Suppressor macrophage treated with lipopolysaccharide for 4 hours (primary cell): ENCODE measurements at regions not wholly inside any gene's neighbourhood (a gene's known extent, or its start where the extent isn't known, plus 50 kb on each side); places are given as distances from the start of the nearest gene placed in this dataset.
A peak's percentile ranks its signal among the peaks of the same experiment; 100 is the strongest.
"Not testable (repeated sequence)": the region's sequence is repeated elsewhere in the genome, so short reads cannot be mapped to it uniquely, and the experiment has no call there.

Experiments
- DNase-seq: peaks from one replicate; pipeline ENCODE4 v3.0.0-alpha.2; 2020

DNA sequence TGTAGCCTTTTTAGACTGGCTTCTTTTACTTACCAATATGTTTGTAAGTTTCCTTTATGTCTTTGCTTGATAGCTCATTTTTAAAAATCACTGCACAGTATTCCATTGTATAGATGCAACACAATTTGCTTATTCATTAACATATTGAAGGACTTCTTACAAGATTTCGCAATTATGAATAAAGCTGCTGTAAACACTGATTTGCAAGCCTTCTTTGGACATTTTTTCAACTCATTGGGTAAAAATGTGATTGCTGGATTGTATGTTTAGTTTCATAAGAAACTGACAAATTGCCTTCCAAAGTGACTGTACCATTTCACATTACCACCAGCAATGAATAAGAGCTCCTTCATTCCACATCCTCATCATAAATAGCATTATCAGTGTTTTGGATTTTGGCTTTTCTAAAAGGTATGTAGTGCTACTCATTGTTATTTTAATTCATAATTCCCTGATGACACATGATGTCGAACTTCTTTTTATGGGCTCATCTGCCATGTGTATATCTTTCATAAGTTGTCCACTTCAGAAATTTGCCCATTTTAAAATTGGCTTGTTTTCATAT lies 80.7 kb downstream of the TFAP2B start:
- no peak for DNase-seq

DNA sequence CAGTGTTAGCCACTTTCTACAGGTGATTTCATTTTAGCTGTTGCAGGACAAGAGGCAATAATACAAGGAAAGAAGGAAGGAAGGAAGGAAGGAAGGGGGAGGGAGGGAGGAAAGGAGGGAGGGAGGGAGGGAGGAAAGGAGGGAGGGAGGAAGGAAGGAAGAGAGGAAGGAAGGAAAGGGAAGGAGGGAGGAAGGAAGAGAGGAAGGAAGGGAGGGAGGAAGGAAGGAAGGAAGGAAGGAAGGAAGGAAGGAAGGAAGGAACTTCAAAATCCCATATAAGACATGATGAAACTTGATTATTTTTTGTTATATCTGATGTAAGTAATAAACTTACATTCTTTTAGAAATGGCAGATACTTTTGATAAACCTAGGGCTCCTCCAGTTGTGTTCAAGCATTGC lies 83.6 kb downstream of the TFAP2B start:
- DNase-seq: no peak

DNA sequence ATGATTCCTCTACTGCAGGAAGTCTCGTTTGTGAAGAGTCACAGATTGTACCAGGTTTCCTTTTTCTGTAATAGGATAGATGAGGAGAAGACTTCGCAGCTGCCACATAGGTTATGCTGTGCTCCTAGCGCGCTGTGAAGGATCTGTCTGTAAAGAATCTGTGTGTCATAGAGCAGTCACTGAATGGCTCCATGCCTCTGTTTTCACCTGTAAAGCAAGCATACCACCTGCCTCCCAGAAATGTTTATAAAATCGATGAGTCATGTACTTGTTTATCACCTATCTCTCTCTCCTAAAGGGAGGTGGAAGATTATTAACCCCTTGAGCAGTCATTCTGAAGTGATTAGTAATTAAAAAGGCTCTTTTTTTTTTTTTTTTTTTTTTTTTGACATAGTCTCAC lies 86.6 kb downstream of the TFAP2B start:
- no peak for DNase-seq

DNA sequence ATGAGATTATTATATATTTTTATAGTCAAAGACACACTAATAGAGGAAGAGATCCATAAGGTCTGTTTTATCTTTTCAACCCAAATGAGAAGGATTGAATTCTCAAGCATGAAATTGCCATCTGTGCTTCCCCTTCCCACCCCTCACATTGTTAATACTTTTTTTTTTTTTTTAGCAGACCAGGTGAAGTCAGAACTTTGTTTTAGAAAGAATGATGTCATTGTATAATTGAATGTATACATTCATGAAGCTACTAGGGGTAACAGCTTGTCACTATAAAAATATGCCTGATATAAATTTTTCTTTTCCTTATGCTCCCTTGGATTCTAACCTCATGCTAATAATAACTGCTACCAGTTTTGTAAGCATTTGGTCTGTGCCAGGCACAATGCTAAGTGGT lies 88.9 kb downstream of the TFAP2B start:
- no peak for DNase-seq

DNA sequence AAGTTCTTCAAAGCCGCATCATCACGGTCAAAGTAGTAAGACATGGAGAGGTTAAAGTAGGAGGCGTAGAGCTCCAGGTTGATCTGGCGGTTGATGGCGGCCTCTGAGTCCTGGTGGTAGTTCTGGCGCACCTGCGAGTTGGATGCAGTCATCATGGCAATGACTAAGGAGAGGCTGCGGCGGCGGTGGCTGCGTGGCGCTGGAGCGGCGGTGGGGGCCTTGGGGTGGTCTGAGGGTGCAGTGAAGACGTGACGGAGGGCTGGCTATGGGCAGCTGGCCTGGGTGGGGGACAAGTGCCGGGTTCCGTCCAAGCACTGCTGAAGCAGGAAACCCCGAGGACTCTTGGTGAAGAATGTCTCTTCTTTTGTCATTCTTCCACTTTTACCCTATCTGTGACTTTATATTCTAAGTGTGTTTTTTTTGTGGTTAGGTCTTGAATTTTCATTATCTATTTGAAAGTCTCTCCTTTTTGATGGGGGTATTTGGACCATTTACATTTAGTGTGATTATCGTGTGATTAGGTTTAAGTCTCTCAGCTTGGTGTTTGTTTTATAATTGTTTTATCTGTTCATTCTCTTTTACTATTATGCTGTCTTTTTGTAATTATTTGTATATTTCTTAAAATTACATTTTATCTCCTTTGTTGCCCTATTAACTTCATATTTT lies 94.6 kb downstream of the TFAP2B start:
- DNase-seq: no peak

DNA sequence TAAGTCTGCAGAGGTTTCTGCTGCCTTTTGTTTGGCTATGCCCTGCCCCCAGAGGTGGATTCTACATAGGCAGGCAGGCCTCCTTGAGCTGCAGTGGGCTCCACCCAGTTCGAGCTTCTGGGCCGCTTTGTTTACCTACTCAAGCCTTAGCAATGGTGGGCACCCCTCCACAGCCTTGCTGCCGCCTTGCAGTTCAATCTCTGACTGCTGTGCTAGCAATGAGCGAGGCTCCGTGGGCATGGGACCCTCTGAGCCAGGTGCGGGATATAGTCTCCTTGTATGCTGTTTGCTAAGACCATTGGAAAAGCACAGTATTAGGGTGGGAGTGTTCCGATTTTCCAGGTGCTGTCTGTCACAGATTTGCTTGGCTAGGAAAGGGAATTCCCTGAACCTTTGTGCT lies 102.7 kb downstream of the TFAP2B start:
- not testable (repeated sequence) for DNase-seq

DNA sequence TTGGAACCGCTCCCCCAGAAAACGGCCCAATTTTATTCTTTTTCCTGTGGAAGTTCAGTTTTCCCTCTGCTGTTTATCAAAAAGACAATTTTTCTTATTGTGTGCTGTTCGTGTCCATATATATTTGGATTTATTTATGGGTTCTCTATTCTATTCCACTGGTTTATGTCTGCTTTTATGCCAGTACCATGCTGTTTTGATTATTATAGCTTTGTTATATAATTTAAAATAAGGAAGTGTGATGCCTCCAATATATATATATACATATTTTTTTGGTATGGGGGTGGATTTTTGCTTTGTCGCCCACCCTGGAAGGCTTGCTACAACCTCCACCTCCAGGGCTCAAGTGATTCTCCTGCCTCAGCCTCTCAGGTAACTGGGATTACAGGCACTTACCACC lies 103.3 kb downstream of the TFAP2B start:
- DNase-seq: no peak

DNA sequence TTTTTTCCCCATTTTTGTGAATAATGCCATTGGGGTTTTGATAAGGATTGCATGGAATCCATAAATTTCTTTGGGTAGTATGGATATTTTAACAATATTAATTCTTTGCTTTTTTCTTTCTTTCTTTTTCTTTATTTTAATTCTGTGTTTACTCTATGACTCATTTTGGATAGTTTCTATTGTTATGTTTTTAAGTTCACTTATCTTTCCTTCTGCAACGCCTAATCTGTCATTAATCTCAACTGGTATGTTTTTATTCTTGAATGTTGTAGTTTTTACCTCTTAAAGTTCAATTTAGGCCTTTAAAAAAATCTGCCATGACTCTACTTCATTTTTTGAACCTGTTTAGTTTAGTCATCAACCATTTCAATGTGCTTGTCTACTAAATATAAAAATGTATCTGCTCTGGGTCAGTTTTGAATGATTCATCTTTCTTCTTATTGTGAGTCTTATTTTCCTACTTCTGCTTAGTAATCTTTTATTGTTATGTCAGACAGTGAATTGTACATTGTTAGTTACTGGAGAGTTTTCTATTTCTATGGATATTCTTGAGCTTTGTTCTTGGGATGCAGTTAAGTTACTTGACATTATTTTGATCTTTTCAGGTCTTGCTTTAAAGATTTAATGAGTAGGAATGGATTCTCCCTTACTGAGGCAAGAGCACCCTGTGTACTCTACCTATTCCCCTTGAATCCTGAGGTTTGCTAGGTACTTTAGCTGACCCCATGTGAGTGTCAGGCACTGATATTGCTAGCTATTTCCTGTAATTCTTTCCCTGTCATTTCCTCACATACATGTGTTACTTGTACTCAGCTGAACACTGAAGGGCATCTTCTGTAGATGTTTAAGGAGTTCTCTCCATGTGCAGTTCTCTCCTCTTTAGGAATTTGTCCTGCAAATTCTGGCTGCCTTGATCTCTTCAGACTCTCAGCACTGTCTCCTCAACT lies 104.2 kb downstream of the TFAP2B start:
- DNase-seq: no peak

DNA sequence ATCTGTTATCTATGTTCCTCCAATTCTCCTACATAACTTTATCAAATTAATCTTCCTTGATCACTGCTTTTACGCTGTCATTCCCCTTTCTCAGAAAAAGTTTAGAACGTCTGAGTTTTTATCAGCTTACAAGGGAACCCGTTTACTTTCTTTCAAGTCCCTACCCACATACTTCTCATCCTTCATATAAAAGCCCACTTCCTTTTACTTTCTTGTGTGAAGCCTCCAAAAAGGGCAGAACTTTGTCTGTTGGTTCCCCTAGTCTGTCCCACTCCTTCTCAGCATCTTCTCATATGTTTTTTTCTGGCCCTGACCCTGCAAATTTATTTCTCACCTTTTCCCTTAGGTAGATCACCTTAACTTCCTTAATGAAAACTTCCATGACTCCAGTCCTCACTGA lies 106.1 kb downstream of the TFAP2B start:
- DNase-seq: no peak

DNA sequence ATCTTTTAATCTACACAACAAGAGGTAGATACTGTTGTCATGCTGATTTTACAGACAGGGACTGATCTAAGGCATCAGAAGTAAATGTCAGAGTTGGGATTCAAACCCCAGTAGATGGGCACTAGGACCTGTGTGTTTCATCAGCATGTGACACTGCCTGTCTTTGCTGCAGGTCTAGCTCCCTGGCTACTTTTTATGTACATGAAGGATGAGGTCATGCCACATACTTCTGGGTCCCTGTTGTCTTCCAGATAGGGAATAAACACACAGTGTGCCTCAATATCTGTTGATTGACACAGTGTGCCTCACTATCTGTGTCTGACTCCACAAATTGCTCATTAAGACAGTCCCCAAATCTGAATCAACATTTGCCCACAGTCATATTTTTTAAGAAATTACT lies 106.9 kb downstream of the TFAP2B start:
- DNase-seq: no peak

DNA sequence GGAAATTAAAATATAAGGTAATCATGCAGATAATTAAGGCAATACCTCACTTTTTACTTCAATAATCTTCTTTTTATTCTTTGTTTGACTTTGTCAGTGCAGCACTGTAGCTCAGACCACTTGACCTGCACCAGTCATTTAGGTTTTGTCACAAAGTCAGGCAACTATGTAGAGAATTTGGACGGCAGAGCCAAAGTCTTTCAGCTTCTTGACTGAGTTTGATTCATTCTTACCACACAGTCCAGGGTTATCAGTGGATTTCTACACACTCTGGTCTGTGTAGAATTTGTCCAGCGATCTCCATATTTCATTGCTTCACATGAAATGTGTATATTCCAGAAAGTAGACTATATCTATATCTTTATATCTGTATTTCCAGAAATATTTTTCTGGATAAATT lies 107.3 kb downstream of the TFAP2B start:
- no peak for DNase-seq

DNA sequence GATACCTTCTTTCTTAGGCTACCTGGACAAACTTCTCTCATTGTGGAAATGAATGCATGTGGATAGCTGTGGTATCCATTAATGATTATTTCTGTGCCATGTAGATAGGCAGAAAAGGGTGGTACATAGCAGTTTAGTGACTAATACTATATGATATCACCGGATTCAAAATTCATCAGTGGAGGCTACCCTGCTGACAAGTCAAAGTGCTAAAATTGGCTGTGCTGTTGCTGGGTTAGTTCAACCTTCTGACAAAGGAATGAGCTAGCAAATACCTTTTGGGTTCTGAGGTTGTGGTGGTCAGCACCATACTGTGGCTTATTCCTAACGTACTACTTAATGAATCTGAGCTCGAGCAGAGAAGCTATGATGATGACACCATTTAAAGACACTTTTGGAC lies 109.1 kb downstream of the TFAP2B start:
- DNase-seq: no peak

DNA sequence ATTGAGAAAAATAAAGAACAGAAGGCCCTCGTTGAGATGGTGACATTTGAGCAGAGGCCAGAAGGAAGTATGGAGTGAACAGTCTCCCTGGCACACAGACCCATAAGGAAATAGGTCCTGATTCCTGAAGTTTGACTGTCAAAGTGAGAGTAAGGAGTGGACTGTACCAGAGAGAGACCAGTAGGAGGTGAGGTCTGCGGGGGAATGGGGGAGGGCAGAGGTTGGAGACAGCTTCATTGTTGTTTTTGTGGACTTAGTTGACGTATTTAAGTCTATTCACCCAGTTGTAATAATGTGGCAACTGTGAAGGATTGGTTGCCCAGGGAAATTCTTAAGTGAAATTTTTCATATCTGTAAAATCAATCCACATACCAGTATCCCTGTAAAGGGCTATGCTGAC lies 110.7 kb downstream of the TFAP2B start:
- DNase-seq: no peak

DNA sequence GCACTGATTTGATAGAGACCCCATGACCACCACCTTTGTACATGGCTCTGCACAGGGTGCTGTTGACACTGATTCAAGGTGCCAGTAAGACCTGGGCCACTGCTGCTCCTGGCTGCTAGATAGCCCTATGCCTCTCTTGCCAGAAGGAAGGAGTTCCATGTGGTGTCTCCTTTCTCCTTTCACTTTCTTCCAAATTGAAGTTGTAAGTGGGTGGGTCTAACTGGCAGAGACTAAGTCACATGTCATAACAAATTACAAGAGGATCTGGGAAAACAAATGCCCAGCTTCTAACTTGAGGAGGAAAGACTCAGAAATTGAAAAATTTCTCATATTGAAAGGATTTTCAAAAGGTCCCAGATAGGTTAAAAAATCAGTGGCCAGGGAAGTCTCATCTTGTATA lies 116.8 kb downstream of the TFAP2B start:
- peak; percentile 20 for DNase-seq

DNA sequence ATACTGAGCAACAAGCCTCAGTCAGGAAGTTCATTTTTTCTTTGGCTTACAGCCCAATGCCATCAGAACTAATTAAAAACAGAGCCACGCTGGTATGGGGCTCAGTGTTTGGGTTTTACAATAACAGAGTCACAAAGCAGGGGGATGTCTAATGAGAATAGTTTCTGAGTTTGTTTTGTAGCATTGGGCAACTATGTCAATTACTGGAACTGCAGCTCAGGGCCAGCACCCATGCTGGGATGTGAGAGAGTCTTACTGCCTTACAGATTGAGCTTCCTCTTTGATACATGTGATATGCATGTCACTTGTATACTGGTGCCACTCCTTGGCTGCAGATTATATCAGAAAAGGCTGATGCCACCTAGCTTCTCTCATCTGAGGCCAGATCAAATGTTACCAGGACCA lies 117.6 kb downstream of the TFAP2B start:
- DNase-seq: peak; percentile 54

DNA sequence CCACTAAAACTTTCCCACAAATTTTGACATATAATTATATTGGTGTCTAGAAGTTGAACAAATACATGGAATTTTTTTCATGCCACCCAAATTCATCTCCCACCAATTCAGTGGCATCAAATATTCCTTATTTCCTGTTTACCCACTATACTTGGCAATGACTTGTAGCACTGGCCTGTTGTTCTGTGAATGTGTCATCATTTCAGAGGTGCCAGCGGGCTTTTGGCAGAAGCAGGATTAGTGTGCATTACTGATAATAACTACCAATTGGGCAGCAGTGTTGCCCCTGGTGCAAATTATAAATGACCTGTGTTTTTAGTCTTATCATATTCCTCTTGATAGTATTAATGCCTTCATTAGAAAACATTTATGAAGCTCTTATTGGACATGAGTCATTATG lies 121.3 kb downstream of the TFAP2B start:
- no peak for DNase-seq

DNA sequence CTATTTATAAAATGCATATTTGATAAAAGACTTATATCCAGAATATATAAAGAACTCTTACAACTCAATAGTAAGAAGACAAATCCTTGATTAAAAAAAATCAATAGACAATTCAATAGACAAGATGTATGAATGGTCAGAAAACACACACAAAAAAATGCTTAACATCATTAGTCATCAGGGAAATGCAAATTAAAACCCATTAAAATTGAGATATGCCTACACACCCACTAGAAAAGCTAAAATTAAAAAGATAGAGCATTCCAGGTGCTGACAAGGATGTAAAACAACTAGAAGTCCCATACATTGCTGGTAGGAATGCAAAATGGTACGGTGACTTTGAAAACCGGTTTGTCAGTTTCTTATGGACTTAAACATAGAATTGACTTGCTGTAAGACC lies 127.1 kb downstream of the TFAP2B start:
- DNase-seq: no peak

DNA sequence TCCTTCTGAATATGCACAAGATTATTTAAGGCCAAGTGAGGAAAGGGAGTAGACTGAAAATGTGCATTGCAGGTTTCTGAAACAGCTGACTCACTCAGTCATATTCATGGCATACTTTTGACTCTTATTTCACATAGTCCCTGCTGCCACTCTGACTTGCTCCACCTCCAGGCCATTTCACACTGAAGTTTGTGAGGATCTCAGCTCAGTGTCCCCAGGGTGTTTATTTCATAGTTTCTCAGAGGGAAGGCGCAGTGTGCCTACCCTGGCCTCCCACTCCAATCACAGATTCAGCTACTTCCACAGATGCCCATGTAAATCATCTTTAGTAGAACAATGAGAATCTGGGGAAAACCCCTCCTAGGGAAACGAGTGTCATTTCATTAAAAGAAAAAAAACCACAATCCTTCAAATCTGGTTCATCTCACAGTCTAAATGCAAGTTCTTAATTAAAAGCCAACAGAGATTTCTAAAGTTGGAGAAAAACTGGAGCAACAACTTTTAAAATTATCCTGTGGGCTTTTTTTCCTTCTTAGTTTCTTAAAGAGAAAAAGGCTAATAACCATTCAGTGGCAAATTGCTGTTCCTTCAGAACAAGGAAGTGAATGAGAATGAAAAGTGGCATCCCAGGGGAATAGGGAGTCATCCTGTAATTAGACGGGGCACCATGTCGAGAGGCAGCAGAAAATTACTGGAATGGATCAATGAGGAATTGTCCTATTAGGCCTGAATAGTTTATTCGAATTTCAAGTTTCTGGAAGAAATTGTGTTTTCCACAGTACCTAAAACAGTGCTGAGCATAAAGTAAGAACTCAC lies 133.6 kb downstream of the TFAP2B start:
- no peak for DNase-seq

DNA sequence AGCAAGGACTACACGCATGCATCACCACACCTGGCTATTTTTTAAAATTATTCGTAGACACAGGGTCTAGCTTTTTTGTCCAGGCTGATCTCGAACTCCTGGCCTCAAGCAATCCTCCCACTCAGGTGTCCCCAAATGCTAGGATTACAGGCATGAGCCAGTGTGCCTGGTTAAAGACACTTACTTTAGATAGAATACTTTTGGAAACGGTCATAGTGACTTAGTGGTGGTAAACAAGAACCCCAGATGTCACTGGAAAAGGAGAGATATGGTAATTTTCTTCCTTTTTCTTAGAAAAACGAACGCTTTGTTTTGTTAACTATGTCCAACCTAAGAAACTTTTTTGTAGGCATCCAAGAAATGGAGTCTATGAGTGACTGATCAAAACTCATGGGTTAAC lies 137.3 kb downstream of the TFAP2B start:
- DNase-seq: no peak

DNA sequence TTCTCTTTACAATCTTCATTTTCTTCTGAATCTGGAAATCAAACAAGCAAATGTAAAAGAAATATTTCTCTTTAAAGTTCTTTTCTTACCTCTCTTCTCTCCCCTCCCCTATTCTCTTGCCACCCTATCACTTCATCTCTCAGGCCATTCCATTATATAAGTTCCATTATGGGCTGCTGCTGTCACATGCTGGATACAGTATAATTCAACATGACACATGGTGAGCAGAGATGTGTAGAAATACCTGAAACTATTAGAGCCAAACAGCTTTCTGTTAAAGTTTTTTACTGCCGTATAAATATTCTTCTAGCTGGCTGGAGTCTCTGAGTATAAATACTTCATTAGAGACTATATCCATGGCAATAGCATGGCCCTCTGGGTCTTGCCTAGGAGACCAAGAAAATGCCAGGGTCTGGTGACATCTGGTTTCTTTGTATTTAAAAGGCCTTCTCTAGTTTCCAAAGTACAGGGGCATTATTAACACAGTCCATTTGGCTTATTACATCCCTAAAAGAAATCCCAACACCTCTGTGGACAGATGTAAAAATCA lies 139.6 kb downstream of the TFAP2B start:
- DNase-seq: no peak

DNA sequence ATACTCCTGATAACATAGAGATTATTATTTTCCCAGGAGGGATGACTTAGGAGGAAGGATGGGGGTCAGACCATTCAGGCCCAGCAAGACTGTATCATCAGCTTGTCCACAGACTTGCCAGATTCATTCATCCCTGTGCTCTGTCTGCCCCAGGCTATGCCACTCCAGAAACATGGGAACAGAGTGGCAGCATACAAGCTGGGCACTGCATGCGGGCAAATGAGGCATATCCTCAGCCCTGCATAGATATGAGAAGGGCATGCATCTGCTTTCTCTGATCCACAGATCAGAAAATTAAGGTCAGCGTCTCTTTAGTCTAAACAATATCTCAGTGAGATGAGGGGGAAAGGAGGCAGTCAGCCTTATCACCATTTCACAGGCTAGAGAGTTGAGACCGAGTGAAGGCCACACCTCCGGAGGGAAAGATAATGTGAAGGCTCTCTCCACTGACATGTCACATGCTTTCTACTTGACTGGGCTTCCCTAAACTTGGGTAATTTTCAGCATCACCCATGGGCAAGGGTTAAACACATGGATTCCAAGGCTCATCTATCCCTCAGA lies 140.5 kb downstream of the TFAP2B start:
- DNase-seq: no peak

DNA sequence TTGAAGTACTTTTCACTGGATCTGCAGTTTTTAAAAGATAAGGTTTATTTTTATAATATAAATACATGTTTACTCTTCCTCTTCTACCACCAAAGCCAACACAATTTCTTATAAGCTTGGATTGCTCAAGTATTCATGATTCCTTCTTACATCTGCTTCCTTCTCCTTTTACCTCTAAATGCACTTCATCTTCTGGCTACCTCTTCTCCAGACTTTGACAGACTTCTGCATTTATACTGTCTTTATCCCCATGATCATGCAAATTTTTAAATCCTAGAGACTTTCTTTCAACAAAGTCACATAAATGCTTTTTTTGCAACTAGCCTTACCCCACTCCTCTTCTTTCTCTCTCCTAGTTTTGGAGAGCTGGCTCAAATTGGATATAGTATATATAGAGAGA lies 142.9 kb downstream of the TFAP2B start:
- DNase-seq: no peak
